Esophagus (tissue), 2 donors: ENCODE measurements at regions not wholly inside any gene's neighbourhood (a gene's known extent, or its start where the extent isn't known, plus 50 kb on each side); places are given as distances from the start of the nearest gene placed in this dataset.

Source experiments
- H3K27ac ChIP-seq, 2 donors: one replicate each; pipeline ENCODE4 v1.5.1; 2013; ENCODE audit warnings: low read depth in 2 of 2, mild to moderate bottlenecking in 2 of 2, inconsistent platforms in 1 of 2, low read length in 1 of 2, moderate library complexity in 1 of 2
- H3K27me3 ChIP-seq, 2 donors: one replicate each; pipeline ENCODE4 v1.6.1; 2013; ENCODE audit warnings: low read length in 2 of 2, control low read depth in 1 of 2, mild to moderate bottlenecking in 1 of 2; ENCODE audit not compliant: insufficient read depth in 2 of 2, control insufficient read depth in 1 of 2
- H3K36me3 ChIP-seq, 2 donors: one replicate each; pipeline ENCODE4 v1.6.1; 2013; ENCODE audit warnings: low read length in 1 of 2; ENCODE audit not compliant: control insufficient read depth in 2 of 2, insufficient read depth in 2 of 2
- H3K4me1 ChIP-seq, 2 donors: one replicate each; pipeline ENCODE4 v1.6.1; 2013; ENCODE audit warnings: low read length in 1 of 2; ENCODE audit not compliant: control insufficient read depth in 2 of 2, insufficient read depth in 2 of 2
- H3K4me3 ChIP-seq, 2 donors: one replicate each; pipeline ENCODE4 v1.5.1; 2013; ENCODE audit warnings: low read length in 2 of 2, mild to moderate bottlenecking in 2 of 2, low read depth in 1 of 2, moderate library complexity in 1 of 2
- H3K9me3 ChIP-seq, 2 donors: one replicate each; pipeline ENCODE4 v1.6.1; 2013; ENCODE audit warnings: mild to moderate bottlenecking in 2 of 2, low read depth in 1 of 2, low read length in 1 of 2, moderate library complexity in 1 of 2; ENCODE audit not compliant: control insufficient read depth in 2 of 2, insufficient read depth in 1 of 2
- WGBS, 2 donors: extraction: QIAGEN DNeasy Blood & Tissue Kit; methylation state at CpG; one replicate each; pipeline ENCODE4 v1.1.7; 2013; 5-methylcytosine and 5-hydroxymethylcytosine counted together
- donor health status: healthy with polysubstance abuse.
- donor health status: Bipolar disorder and iron deficiency.

DNA sequence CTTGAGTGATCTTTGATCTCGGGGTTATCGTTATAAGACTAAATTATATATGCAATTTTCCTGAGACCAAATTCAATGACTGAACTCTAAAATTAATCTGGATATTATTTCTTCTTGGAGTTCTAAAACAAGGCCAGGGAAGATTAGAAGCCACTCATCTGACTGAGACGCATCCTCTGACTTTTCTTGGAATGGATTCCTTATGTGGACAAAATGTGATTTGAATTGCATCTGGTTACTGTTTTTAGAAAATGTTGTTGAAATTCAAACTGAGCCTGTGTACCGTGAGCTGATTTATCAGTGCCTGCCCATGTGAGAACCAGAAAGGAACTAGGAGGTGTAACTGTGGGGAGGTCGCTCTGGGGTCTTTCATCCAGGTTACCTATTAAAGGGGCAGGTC is 330.8 kb downstream of the OSR1 start:
- H3K4me1 ChIP-seq: no peaks in the 10 kb centered on the region
- no peak overlapping the region for H3K4me3 ChIP-seq
- 83 to 88% methylated on average over 5 of the region's 5 CpGs for WGBS, 2 donors
- no peak overlapping the region for H3K27ac ChIP-seq
- no peaks in the 10 kb centered on the region for H3K36me3 ChIP-seq
- no peaks in the 10 kb centered on the region for H3K9me3 ChIP-seq
- no peaks in the 10 kb centered on the region for H3K27me3 ChIP-seq

DNA sequence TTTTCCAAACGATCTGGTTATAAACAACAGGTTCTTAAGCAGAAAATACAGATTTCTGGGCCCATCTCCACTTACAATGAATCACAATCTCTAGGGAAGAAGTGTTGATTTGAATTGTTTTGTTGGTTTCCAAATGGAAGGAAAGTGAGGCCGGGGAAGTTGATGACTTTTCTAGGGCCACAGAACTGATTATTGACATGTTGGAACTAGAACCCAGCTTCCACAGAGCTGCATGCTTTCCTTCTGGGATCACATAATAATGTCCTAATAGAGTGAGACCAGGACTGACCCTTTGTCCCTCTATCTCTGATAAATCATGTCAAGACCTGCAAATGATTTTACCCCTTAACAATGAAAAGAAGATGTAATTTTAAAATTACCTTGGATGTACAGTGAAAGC is 332.2 kb downstream of the OSR1 start:
- Histone ChIP-seq H3K4me1 (no peaks in the 10 kb centered on the region), H3K36me3 (no peaks in the 10 kb centered on the region), H3K27me3 (no peaks in the 10 kb centered on the region), H3K9me3 (no peaks in the 10 kb centered on the region), H3K27ac (no peak overlapping the region), H3K4me3 (no peak overlapping the region)
- WGBS, 2 donors: 63 to 69% methylated on average over 2 of the region's 2 CpGs

DNA sequence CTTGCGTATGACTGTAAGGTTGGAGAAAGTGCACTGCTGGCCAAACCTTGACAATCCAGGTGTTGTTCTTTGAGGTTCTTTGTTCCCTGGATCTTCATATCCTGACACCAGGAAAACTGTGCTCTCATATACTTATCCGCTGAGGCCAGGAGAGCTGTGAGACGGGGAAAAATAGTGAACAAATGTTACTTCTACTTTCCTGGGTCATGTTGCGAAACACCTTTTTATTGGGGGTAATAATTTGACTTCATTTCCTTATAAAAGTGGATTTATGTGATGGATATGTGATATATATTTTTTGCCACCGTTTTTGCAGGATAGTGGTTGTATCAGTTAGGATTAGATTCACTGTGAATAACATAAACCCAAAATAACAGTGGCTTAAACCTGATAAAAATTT is 336.1 kb downstream of the OSR1 start:
- no peaks in the 10 kb centered on the region for H3K4me1 ChIP-seq
- H3K27me3 ChIP-seq: no peaks in the 10 kb centered on the region
- peaks cover 0 to 3% of the 10 kb centered on the region in 2 donors for H3K9me3 ChIP-seq
- WGBS, 2 donors: 83 to 84% methylated on average over 5 of the region's 5 CpGs
- no peaks in the 10 kb centered on the region for H3K36me3 ChIP-seq
- H3K4me3 ChIP-seq: no peak overlapping the region
- H3K27ac ChIP-seq: no peak overlapping the region

DNA sequence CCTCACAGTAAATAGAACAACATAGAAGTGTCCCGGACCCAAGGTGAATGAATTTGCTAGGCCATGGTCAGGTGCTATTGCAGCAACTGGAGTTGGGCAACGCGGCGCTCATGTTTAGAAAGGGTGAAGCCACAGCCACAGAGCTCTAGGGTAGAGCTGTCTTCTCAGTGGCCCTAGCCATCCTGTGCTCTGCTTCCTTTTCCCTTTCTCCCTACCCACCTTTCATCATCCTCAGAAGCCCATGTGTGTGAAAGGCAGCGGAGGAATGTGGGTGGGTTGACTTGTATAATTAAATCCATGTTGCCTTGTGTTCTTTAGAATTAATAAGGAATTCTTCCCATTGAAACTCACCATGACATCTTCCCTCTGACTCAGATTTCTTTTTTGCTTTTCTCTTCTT is 336.7 kb downstream of the OSR1 start:
- WGBS, 2 donors: 95 to 97% methylated on average over 5 of the region's 5 CpGs
- no peak overlapping the region for H3K27ac ChIP-seq
- H3K36me3 ChIP-seq: no peaks in the 10 kb centered on the region
- H3K27me3 ChIP-seq: no peaks in the 10 kb centered on the region
- H3K4me1 ChIP-seq: no peaks in the 10 kb centered on the region
- H3K9me3 ChIP-seq: peaks cover 0 to 3% of the 10 kb centered on the region in 2 donors
- H3K4me3 ChIP-seq: no peak overlapping the region

DNA sequence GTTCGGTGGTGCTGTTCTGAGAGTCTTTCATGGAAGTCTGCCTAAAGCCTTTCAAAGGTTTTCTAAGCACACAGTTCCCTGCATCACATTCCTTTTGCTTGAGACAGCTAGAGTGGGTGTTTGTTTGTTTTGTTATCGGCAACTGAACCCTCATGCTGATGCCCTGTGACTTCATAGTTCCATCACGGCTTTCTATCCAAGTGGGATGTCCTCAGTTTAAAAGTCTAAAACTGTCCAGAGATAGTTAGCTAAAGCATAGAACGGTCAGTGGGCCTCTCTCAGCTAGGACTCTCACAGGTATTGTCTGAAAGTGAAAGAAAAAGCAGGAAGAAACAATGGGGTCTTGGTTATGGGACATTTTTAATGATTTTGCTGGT is 337.3 kb downstream of the OSR1 start:
- Histone ChIP-seq H3K27me3 (no peaks in the 10 kb centered on the region), H3K36me3 (no peaks in the 10 kb centered on the region), H3K4me1 (no peaks in the 10 kb centered on the region), H3K27ac (no peak overlapping the region), H3K4me3 (no peak overlapping the region), H3K9me3 (peaks cover 0 to 3% of the 10 kb centered on the region in 2 donors)
- WGBS, 2 donors: 53 to 61% methylated on average over 4 of the region's 4 CpGs

DNA sequence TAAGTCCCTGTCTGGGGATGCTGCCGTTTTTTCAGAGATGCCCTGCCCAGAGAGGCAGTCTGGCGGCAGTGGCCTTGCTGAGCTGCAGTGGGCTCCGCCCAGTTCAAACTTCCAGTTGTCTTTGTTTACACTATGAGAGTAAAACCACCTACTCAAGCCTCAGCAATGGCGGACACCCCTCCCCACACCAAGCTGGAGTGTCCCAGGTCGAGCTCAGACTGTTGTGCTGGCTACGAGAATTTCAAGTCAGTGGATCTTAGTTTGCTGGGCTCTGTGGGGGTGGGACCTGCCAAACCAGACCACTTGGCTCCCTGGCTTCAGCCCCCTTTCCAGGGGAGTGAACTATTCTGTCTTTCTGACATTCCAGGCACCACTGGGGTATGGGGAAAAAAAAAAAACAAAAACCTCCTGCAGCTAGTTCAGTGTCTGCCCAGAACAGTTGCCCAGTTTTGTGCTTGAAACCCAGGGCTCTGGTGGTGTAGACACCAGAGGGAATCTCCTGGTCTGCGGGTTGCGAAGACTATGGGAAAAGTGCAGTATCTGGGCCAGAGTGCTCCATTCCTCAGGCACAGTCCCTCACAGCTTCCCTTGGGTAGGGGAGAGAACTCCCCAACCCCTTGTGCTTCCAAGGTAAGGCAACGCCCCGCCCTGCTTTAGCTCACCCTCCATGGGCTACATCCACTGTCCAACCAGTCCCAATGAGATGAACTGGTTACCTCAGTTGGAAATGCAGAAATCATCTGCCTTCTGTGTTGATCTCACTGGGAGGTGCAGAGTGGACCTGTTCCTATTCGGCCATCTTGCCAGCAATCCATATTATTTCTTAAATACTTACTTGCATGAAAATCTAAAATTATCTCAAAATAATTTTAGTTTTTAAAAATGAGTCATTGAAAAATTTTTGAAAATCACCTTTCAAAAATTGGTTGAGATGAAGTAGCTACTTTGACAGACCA is 338.0 kb downstream of the OSR1 start:
- Histone ChIP-seq H3K36me3 (no peaks in the 10 kb centered on the region), H3K4me1 (no peaks in the 10 kb centered on the region), H3K27me3 (no peaks in the 10 kb centered on the region), H3K27ac (no peak overlapping the region), H3K9me3 (peaks cover 0 to 3% of the 10 kb centered on the region in 2 donors), H3K4me3 (no peak overlapping the region)
- WGBS, 2 donors: 78 to 86% methylated on average over 11 of the region's 11 CpGs

DNA sequence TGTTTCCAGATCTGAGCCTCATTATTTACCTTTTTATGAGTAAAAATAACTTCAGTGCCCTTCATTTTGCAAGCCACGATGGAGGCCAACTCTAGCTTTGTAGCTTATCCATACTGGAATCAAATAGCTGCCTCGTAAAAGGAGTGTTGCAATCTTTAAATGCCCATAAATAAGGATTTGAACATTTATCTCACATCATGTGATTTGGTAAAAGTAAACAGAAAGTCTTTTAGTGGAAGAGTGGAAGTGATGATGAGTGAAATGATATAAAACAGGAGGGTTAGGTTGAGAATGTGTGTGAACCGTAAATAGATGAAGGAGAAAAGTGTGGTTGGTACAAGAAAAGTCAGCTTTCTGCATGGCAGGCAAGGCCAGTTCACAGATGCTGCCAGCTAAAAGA is 348.9 kb downstream of the OSR1 start:
- no peak overlapping the region for H3K4me3 ChIP-seq
- no peaks in the 10 kb centered on the region for H3K4me1 ChIP-seq
- no peaks in the 10 kb centered on the region for H3K27me3 ChIP-seq
- no peaks in the 10 kb centered on the region for H3K36me3 ChIP-seq
- 64 to 72% methylated on average over 3 of the region's 3 CpGs for WGBS, 2 donors
- no peaks in the 10 kb centered on the region for H3K9me3 ChIP-seq
- H3K27ac ChIP-seq: no peak overlapping the region

DNA sequence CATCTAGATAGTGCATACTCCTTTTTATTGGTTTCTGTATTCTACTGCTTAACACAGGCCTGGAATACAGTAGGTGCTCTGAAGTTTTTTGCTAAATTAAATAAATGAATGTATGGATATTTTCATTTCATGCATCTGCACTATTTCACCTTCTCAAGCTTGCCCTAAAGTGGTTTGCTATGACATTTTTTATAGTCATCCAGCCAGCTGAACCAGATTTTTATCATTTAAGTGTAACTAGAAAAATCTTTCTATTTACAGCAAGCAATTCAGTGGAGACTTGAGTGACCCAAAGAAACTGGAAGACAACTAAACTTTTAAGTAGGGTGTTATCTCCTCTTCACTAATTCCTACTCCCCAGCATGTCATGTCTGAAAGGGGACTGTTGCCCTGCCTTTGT is 354.9 kb downstream of the OSR1 start:
- Histone ChIP-seq H3K4me3 (no peak overlapping the region), H3K27me3 (no peaks in the 10 kb centered on the region), H3K36me3 (no peaks in the 10 kb centered on the region), H3K4me1 (no peaks in the 10 kb centered on the region), H3K27ac (no peak overlapping the region), H3K9me3 (no peaks in the 10 kb centered on the region)

DNA sequence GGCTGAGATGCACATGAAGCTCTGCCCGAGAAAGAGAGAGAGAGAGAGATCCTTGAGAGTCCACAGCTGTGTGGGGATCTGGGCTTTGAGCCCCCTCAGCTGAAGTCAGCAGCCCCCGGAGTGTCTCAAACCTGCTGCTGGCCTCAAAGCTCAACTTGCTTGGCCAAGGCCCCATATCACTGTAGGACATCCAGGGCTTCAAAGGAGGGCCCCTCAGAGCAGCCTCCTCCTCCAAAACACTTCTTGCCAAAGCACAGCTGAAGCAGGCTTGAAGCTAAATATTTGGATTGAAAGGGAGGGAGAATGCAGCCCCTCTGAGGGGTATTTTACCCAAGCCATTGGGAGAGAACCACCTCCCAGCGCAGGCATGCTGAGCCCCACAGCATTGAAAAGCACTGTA is 357.6 kb downstream of the OSR1 start:
- H3K4me1 ChIP-seq: no peaks in the 10 kb centered on the region
- 81 to 83% methylated on average over 3 of the region's 3 CpGs for WGBS, 2 donors
- H3K4me3 ChIP-seq: no peak overlapping the region
- no peak overlapping the region for H3K27ac ChIP-seq
- no peaks in the 10 kb centered on the region for H3K27me3 ChIP-seq
- no peaks in the 10 kb centered on the region for H3K36me3 ChIP-seq
- H3K9me3 ChIP-seq: no peaks in the 10 kb centered on the region

DNA sequence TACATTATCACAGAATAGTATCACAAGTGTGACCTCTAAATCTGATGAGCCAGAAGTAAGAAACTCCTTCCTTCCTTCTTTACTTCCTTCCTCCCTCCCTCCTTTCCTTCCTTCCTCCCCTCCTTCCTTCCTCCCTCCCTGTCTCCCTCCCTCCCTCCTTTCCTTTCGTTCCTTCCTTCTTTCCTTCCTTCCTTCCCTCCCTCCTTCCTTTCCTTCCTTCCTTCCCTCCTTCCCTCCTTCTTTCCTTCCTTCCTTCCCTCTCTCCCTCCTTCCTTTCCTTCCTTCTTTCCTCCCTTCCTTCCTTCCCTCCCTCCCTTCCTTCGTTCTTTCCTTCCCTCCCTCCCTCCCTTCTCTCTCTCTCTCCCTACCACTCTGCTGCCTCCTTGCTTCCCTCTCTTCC is 359.2 kb downstream of the OSR1 start:
- Histone ChIP-seq H3K4me3 (no peak overlapping the region), H3K4me1 (no peaks in the 10 kb centered on the region), H3K36me3 (no peaks in the 10 kb centered on the region), H3K27me3 (no peaks in the 10 kb centered on the region), H3K27ac (no peak overlapping the region), H3K9me3 (no peaks in the 10 kb centered on the region)
- 81 to 84% methylated on average over 2 of the region's 2 CpGs for WGBS, 2 donors
